Nephron progenitor cell (in vitro differentiated cells): ENCODE measurements at regions not wholly inside any gene's neighbourhood (a gene's known extent, or its start where the extent isn't known, plus 50 kb on each side); places are given as distances from the start of the nearest gene placed in this dataset.

Source experiments
- DNase-seq: peaks from one replicate; pipeline ENCODE4 v3.0.0; 2021
- H3K27ac Mint-ChIP-seq: 2 replicates; pipeline ENCODE4 v1.8.0; 2021; ENCODE audit warnings: mild to moderate bottlenecking, moderate library complexity, mixed read lengths
- H3K27me3 Mint-ChIP-seq: 2 replicates; pipeline ENCODE4 v1.8.0; 2021; ENCODE audit warnings: mild to moderate bottlenecking, low read depth, mixed read lengths; ENCODE audit not compliant: poor library complexity
- H3K36me3 Mint-ChIP-seq: 2 replicates; pipeline ENCODE4 v1.8.0; 2021; ENCODE audit warnings: low read depth, mixed read lengths
- H3K4me1 Mint-ChIP-seq: 2 replicates; pipeline ENCODE4 v1.8.0; 2021; ENCODE audit warnings: mixed read lengths
- H3K4me3 Mint-ChIP-seq: 2 replicates; pipeline ENCODE4 v1.8.0; 2021; ENCODE audit warnings: mild to moderate bottlenecking, moderate library complexity, mixed read lengths
- H3K9me3 Mint-ChIP-seq: 2 replicates; pipeline ENCODE4 v1.8.0; 2021; ENCODE audit warnings: mild to moderate bottlenecking, moderate library complexity, mixed read lengths
- TF ChIP-seq, protein P1 (sequence below): fragments of 200-600 bp; sonication (generic); IDR thresholded peaks from 2 replicates; pipeline ENCODE4 v1.5.0; 2021; ENCODE audit warnings: antibody characterized with exemption

DNA sequence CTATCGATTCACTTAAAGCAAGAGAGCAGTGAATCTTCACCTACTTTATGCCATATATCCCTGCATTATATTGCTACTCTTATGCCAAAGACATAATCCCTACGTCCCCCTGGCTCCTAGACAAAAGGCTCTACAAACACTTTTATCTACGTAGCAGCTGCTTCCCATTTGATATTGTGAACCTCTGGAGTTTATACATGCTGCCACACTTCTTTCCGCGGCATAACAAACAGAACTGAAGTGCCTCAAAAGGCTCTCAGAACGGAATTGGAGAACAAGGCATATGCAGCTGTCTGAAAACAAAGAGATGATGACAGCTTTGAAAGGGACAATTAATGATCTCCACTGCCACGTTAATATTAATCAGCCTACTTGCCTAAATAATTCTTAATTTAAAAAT is 985.6 kb upstream of the LRRN3 start:
- TF ChIP-seq, protein P1, sequence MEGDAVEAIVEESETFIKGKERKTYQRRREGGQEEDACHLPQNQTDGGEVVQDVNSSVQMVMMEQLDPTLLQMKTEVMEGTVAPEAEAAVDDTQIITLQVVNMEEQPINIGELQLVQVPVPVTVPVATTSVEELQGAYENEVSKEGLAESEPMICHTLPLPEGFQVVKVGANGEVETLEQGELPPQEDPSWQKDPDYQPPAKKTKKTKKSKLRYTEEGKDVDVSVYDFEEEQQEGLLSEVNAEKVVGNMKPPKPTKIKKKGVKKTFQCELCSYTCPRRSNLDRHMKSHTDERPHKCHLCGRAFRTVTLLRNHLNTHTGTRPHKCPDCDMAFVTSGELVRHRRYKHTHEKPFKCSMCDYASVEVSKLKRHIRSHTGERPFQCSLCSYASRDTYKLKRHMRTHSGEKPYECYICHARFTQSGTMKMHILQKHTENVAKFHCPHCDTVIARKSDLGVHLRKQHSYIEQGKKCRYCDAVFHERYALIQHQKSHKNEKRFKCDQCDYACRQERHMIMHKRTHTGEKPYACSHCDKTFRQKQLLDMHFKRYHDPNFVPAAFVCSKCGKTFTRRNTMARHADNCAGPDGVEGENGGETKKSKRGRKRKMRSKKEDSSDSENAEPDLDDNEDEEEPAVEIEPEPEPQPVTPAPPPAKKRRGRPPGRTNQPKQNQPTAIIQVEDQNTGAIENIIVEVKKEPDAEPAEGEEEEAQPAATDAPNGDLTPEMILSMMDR: no peak
- Mint-ChIP-seq H3K27ac (no peak overlapping the region), H3K36me3 (no peaks in the 10 kb centered on the region), H3K9me3 (peaks cover 6% of the 10 kb centered on the region), H3K4me1 (no peaks in the 10 kb centered on the region), H3K4me3 (no peak overlapping the region), H3K27me3 (no peaks in the 10 kb centered on the region)
- DNase-seq: no peak

DNA sequence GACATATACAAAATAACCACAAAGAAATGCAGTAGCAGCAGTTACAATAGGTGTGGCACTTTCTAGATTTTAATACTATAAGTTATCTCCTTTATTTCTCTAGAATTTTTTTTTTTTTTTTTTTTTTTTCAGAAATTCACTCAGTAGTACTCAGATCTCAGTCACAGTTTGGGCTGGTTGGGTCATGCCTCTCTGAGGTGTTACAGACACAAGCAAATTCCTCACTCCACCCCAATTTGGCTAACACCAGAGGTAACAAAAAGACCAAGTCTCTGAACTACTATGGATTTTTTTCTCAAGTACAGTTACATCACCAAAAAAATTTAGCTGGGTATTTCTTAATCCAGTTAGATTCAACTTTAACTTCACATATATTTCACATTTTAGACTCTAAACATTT is 985.1 kb upstream of the LRRN3 start:
- Mint-ChIP-seq H3K27ac (no peak overlapping the region), H3K4me1 (no peaks in the 10 kb centered on the region), H3K36me3 (no peaks in the 10 kb centered on the region), H3K9me3 (peaks cover under 1% of the 10 kb centered on the region), H3K27me3 (no peaks in the 10 kb centered on the region), H3K4me3 (no peak overlapping the region)
- TF ChIP-seq, protein P1: no peak
- no peak for DNase-seq

DNA sequence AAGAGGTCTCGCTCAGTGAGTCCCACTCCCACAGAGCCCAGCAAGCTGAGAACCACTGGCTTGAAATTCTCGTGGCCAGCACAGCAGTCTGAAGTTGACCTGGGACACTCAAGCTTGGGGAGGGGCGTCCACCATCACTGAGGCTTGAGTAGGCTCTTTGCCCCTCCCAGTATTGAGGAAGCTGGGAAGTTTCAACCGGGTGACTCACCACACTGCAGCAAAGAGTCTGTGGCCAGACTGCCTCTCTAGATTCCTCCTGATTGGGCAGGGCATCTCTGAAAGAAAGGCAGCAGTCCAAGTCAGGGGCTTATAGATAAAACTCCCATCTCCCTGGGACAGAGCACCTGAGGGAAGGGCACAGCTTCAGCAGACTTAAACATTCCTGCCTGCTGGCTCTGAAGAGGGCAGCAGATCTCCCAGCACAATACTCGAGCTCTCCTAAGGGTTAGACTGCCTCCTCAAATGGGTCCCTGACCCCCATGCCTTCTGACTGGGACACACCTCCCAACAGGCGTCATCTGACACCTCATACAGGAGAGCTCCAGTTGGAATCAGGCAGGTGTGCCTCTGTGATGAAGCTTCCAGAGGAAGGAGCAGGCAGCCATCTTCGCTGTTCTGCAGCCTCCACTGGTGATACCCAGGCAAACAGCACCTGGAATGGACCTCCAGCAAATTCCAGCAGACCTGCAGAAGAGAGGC is 970.9 kb upstream of the LRRN3 start:
- H3K4me1 Mint-ChIP-seq: peaks cover 3% of the 10 kb centered on the region
- H3K36me3 Mint-ChIP-seq: no peaks in the 10 kb centered on the region
- H3K27me3 Mint-ChIP-seq: peaks cover 2% of the 10 kb centered on the region
- no peak overlapping the region for H3K4me3 Mint-ChIP-seq
- no peak for DNase-seq
- TF ChIP-seq, protein P1: no peak
- H3K27ac Mint-ChIP-seq: no peak overlapping the region
- H3K9me3 Mint-ChIP-seq: peaks cover 21% of the 10 kb centered on the region

DNA sequence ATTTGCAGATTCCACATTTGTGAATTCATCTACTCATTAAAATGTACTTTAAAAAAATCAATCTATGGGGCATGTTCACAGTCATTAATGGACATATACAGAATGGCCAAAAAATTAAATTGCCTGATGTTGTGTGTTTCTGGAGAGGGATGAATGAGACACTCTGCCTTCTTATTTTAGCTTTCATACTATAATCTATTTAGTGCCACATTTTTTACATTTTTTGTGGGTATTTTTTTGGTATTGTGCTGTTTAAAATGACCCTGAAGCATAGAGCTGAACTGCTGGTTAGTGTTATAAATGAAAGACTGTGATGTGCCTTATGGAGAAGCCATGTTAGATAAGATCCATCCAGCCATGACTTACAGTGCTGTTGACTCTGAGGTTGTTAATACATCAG is 961.8 kb upstream of the LRRN3 start:
- Mint-ChIP-seq H3K4me1 (no peaks in the 10 kb centered on the region), H3K4me3 (no peak overlapping the region), H3K9me3 (peaks cover 12% of the 10 kb centered on the region), H3K27me3 (no peaks in the 10 kb centered on the region), H3K36me3 (no peaks in the 10 kb centered on the region), H3K27ac (no peak overlapping the region)
- TF ChIP-seq, protein P1: no peak
- no peak for DNase-seq

DNA sequence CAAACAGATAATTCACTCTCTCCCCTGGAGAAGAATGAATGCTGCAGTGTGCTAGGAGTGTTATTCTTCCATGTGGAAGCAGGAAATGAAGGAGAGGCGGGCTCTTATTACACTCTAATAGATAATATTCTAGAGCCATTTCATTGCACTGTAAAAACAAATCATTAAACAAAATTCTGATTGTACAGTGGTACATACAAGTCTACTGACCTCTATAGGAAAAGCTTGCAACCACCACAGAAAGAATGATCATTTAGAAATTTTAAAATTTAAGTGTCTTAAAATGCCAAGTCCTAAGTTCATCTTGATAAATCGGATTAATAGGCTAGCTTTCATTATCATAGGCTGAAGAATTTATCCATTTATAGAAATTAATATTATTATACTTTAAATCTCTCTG is 960.3 kb upstream of the LRRN3 start:
- Mint-ChIP-seq H3K27ac (no peak overlapping the region), H3K36me3 (no peaks in the 10 kb centered on the region), H3K4me1 (no peaks in the 10 kb centered on the region), H3K9me3 (peaks cover 2% of the 10 kb centered on the region), H3K4me3 (no peak overlapping the region), H3K27me3 (no peaks in the 10 kb centered on the region)
- no peak for DNase-seq
- TF ChIP-seq, protein P1: peak; percentile 11

DNA sequence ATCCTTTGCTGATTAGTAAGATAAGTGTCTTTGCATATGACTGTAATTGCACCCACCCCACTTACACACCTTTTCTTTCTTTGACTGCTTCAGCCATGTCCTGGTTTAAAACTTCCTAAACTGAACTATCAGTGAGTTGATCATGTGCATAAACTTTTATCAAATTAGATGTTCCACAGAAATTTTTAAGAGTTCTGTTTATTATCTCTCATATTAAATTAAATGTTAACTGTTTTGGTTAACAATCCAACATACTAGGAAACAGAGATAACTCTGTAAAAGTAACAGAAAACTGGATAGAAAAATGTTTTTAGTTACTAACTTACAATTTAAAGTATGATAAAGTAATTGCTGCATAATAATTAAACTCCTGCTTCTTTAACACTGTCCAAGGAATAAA is 959.6 kb upstream of the LRRN3 start:
- DNase-seq: no peak
- Mint-ChIP-seq H3K27me3 (no peaks in the 10 kb centered on the region), H3K36me3 (no peaks in the 10 kb centered on the region), H3K27ac (no peak overlapping the region), H3K4me1 (no peaks in the 10 kb centered on the region), H3K4me3 (no peak overlapping the region), H3K9me3 (no peaks in the 10 kb centered on the region)
- TF ChIP-seq, protein P1: no peak
